ENCODE measurements at regions not wholly inside any gene's neighbourhood (a gene's known extent, or its start where the extent isn't known, plus 50 kb on each side); places are given as distances from the start of the nearest gene placed in this dataset.

DNA sequence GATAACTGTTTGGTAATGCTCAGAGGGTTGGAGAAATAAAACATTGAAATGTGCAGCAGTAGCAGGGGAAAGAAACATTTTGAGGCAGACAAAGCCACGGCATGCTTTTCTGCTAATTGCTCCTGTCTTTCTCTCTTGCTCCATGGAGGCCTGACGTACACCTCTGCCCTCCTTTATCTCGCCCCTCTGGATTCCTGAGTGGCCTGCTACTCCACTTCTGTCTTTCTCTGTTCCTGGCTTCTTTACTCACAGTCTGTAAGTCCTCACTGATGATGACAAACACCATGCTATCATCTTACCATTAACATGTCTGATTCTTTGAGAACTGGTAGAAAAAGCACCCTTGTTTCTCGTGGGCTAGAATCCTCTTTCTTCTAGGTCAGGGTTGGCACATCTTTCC, 392.9 kb downstream of the MEIS1 start:
- in situ Hi-C loops (cut with MboI) (no loop called here), intact Hi-C loops (cut with micrococcal nuclease; ENCODE audit: unreplicated experiment) (no loop called here)
- Histone ChIP-seq H3K27ac (ENCODE audit: control insufficient read depth, insufficient read depth) (no peak overlapping the region), H2AFZ (ENCODE audit: control insufficient read depth, low read depth, low read length) (no peak overlapping the region), H3K27me3 (replicated peaks in 1 of 2; ENCODE audit: control insufficient read depth in 2 of 2, insufficient read depth in 2 of 2, low read length in 1 of 2) (no peaks in the 10 kb centered on the region), H3K36me3 (ENCODE audit: control insufficient read depth in 2 of 2, insufficient read depth in 2 of 2, low read length in 1 of 2) (no peaks in the 10 kb centered on the region), H3K79me2 (ENCODE audit: control insufficient read depth, insufficient read depth, low read length) (no peaks in the 10 kb centered on the region), H3K9ac (ENCODE audit: control insufficient read depth, insufficient read depth, low read length) (no peak overlapping the region), H3K9me3 (replicated peaks; ENCODE audit: control insufficient read depth, insufficient read depth, low read length) (no peaks in the 10 kb centered on the region), H4K20me1 (ENCODE audit: control insufficient read depth, insufficient read depth) (no peaks in the 10 kb centered on the region), H3K4me1 (ENCODE audit: control insufficient read depth, insufficient read depth, low read length) (no peaks in the 10 kb centered on the region), H3K4me3 (no peak overlapping the region), H3K4me2 (ENCODE audit: control insufficient read depth, insufficient read depth) (no peak overlapping the region)
- BruUV-seq (replicated peaks): no TSS peak
- ChIA-PET CTCF (no interaction called here), POLR2A (no interaction called here), RAD21 (ENCODE audit: unreplicated experiment) (no interaction called here), SMC1A (ENCODE audit: uncharacterized antibody, unreplicated experiment) (no interaction called here)
- DNase-seq (ENCODE audit: low read depth, low spot score) (no peak), FAIRE-seq (no peak), ATAC-seq (no peak)
- TF ChIP-seq RCOR1 (conservative IDR thresholded peaks at IDR 0.05; ENCODE audit: low read depth, low read length) (no peak), FOS (IDR thresholded peaks at IDR 0.05; ENCODE audit: borderline replicate concordance, extremely low read depth, insufficient read length) (no peak), BHLHE40 (IDR thresholded peaks at IDR 0.05; ENCODE audit: borderline replicate concordance in 1 of 2, low read depth in 2 of 2, low read length in 1 of 2) (no peak), PML (IDR thresholded peaks at IDR 0.05; ENCODE audit: low read length) (no peak), CREM (IDR thresholded peaks at IDR 0.05; ENCODE audit: low read depth) (no peak), KAT2A (conservative IDR thresholded peaks at IDR 0.05; ENCODE audit: control insufficient read depth, low read depth, low read length) (no peak), TCF7 (IDR thresholded peaks at IDR 0.05; ENCODE audit: borderline replicate concordance) (no peak), NR2C1 (IDR thresholded peaks at IDR 0.05) (no peak), SIX5 (IDR thresholded peaks at IDR 0.05; ENCODE audit: low read depth, low read length, severe bottlenecking) (no peak), GABPA (IDR thresholded peaks at IDR 0.05; ENCODE audit: low read depth) (no peak), SMAD5 (IDR thresholded peaks at IDR 0.05; ENCODE audit: low read depth) (no peak), SRF (IDR thresholded peaks at IDR 0.05; ENCODE audit: low read depth in 2 of 2, low read length in 2 of 2) (no peak)
- TF ChIP-seq, protein P1, sequence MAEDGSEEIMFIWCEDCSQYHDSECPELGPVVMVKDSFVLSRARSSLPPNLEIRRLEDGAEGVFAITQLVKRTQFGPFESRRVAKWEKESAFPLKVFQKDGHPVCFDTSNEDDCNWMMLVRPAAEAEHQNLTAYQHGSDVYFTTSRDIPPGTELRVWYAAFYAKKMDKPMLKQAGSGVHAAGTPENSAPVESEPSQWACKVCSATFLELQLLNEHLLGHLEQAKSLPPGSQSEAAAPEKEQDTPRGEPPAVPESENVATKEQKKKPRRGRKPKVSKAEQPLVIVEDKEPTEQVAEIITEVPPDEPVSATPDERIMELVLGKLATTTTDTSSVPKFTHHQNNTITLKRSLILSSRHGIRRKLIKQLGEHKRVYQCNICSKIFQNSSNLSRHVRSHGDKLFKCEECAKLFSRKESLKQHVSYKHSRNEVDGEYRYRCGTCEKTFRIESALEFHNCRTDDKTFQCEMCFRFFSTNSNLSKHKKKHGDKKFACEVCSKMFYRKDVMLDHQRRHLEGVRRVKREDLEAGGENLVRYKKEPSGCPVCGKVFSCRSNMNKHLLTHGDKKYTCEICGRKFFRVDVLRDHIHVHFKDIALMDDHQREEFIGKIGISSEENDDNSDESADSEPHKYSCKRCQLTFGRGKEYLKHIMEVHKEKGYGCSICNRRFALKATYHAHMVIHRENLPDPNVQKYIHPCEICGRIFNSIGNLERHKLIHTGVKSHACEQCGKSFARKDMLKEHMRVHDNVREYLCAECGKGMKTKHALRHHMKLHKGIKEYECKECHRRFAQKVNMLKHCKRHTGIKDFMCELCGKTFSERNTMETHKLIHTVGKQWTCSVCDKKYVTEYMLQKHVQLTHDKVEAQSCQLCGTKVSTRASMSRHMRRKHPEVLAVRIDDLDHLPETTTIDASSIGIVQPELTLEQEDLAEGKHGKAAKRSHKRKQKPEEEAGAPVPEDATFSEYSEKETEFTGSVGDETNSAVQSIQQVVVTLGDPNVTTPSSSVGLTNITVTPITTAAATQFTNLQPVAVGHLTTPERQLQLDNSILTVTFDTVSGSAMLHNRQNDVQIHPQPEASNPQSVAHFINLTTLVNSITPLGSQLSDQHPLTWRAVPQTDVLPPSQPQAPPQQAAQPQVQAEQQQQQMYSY (CRISPR knock-in tag; IDR thresholded peaks at IDR 0.05): no peak
- TF ChIP-seq, protein P2, sequence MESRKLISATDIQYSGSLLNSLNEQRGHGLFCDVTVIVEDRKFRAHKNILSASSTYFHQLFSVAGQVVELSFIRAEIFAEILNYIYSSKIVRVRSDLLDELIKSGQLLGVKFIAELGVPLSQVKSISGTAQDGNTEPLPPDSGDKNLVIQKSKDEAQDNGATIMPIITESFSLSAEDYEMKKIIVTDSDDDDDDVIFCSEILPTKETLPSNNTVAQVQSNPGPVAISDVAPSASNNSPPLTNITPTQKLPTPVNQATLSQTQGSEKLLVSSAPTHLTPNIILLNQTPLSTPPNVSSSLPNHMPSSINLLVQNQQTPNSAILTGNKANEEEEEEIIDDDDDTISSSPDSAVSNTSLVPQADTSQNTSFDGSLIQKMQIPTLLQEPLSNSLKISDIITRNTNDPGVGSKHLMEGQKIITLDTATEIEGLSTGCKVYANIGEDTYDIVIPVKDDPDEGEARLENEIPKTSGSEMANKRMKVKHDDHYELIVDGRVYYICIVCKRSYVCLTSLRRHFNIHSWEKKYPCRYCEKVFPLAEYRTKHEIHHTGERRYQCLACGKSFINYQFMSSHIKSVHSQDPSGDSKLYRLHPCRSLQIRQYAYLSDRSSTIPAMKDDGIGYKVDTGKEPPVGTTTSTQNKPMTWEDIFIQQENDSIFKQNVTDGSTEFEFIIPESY (IDR thresholded peaks at IDR 0.05): no peak
- TF ChIP-seq, protein P3, sequence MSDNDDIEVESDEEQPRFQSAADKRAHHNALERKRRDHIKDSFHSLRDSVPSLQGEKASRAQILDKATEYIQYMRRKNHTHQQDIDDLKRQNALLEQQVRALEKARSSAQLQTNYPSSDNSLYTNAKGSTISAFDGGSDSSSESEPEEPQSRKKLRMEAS (IDR thresholded peaks at IDR 0.05; ENCODE audit: low read depth, low read length): no peak
- WGBS (ENCODE audit: insufficient coverage, insufficient replicate concordance, low lambda C conversion rate, missing lambda C conversion rate): 2% methylated on average over 4 of the region's 4 CpGs

Measured in GM12878 (cell line).